HG03060 (cell line): ENCODE measurements at regions not wholly inside any gene's neighbourhood (a gene's known extent, or its start where the extent isn't known, plus 50 kb on each side); places are given as distances from the start of the nearest gene placed in this dataset.

Source experiments
- ATAC-seq: cut with Tn5 transposase; IDR thresholded peaks from one replicate; pipeline ENCODE4 v1.9.1; 2021; ENCODE audit warnings: low read depth, moderate number of reproducible peaks; ENCODE audit not compliant: unreplicated experiment

- ATAC-seq = no peak
Observed at GRCh38 chr11:87397011-87397865, 359.5 kb downstream of the TMEM135 start.

GRCh38 chr11:87394924-87395323 is 357.2 kb downstream of the TMEM135 start:
- ATAC-seq = no peak

GRCh38 chr11:87392665-87393064 is 354.9 kb downstream of the TMEM135 start:
- no peak for ATAC-seq

GRCh38 chr11:87391496-87391895 is 353.8 kb downstream of the TMEM135 start:
- ATAC-seq = no peak

- ATAC-seq = no peak
Observed at GRCh38 chr11:87384078-87384729, 346.5 kb downstream of the TMEM135 start.

GRCh38 chr11:87374038-87374807 is 336.5 kb downstream of the TMEM135 start:
- no peak for ATAC-seq
